Common myeloid progenitor, CD34-positive (primary cell): ENCODE measurements at regions not wholly inside any gene's neighbourhood (a gene's known extent, or its start where the extent isn't known, plus 50 kb on each side); places are given as distances from the start of the nearest gene placed in this dataset.
A peak's percentile ranks its signal among the peaks of the same experiment; 100 is the strongest.

ENCODE experiments used
- CTCF ChIA-PET: fragments of 350-600 bp; sonication (Branson Sonifier 250); formaldehyde crosslinking; loops from one replicate; lab custom pipeline; 2021; ENCODE audit warnings: antibody characterized with exemption; lab: Charles Lee
- POLR2A ChIA-PET: fragments of 350-600 bp; sonication (Branson Sonifier 250); formaldehyde crosslinking; loops from one replicate; lab custom pipeline; 2021; ENCODE audit warnings: antibody characterized with exemption; lab: Charles Lee
- DNase-seq, 3 donors: peaks; one replicate each; pipeline versions ENCODE4 v3.0.0 to v3.0.0-alpha.2; 2013
- H3K27ac ChIP-seq, 2 experiments: 1 replicate in 1 of 2; 2 replicates in 1 of 2; pipeline ENCODE4 v1.7.0; 2013; ENCODE audit warnings: inconsistent platforms in 2 of 2, low read length in 2 of 2, mild to moderate bottlenecking in 2 of 2, low read depth in 1 of 2, moderate library complexity in 1 of 2; ENCODE audit not compliant: severe bottlenecking in 2 of 2, insufficient read depth in 1 of 2, poor library complexity in 1 of 2
- H3K27me3 ChIP-seq, 5 experiments: replicated peaks in 2 of 5; 1 replicate in 3 of 5; 2 replicates in 2 of 5; pipeline versions ENCODE4 v1.6.1 to v1.7.0; 2013; ENCODE audit warnings: low read length in 4 of 5, mild to moderate bottlenecking in 2 of 5, moderate library complexity in 2 of 5, inconsistent platforms in 1 of 5; ENCODE audit not compliant: insufficient read depth in 5 of 5, control insufficient read depth in 4 of 5
- H3K36me3 ChIP-seq, 4 experiments: 1 replicate in 2 of 4; 2 replicates in 2 of 4; pipeline versions ENCODE4 v1.6.1 to v1.7.0; 2013; ENCODE audit warnings: low read length in 3 of 4, control low read depth in 1 of 4, mild to moderate bottlenecking in 1 of 4; ENCODE audit not compliant: control insufficient read depth in 4 of 4, insufficient read depth in 4 of 4
- H3K4me1 ChIP-seq, 4 experiments: 1 replicate in 3 of 4; 2 replicates in 1 of 4; pipeline versions ENCODE4 v1.6.1 to v1.7.1; 2013; ENCODE audit warnings: low read length in 3 of 4, mild to moderate bottlenecking in 3 of 4, control low read depth in 1 of 4, inconsistent platforms in 1 of 4, moderate library complexity in 1 of 4; ENCODE audit not compliant: control insufficient read depth in 4 of 4, insufficient read depth in 4 of 4; ENCODE audit errors: control extremely low read depth in 1 of 4
- H3K4me3 ChIP-seq, 7 experiments: 1 replicate in 4 of 7; 2 replicates in 3 of 7; pipeline versions ENCODE4 v1.5.1 to v1.7.0; 2013; ENCODE audit warnings: mild to moderate bottlenecking in 7 of 7, low read length in 6 of 7, moderate library complexity in 6 of 7, inconsistent platforms in 2 of 7, low read depth in 2 of 7, control low read depth in 1 of 7; ENCODE audit not compliant: insufficient read depth in 4 of 7, control insufficient read depth in 1 of 7; ENCODE audit errors: extremely low read depth in 1 of 7
- H3K9me3 ChIP-seq, 5 experiments: 1 replicate in 4 of 5; 2 replicates in 1 of 5; pipeline versions ENCODE4 v1.6.1 to v1.7.1; 2013; ENCODE audit warnings: low read length in 4 of 5, mild to moderate bottlenecking in 2 of 5, inconsistent platforms in 1 of 5, low read depth in 1 of 5, moderate library complexity in 1 of 5; ENCODE audit not compliant: control insufficient read depth in 4 of 5, insufficient read depth in 2 of 5; ENCODE audit errors: control extremely low read depth in 1 of 5
- WGBS: methylation state at CpG from one replicate; pipeline ENCODE4 v1.1.5; 2013; ENCODE audit not compliant: insufficient coverage; 5-methylcytosine and 5-hydroxymethylcytosine counted together

- no peaks in the 10 kb centered on the region for H3K4me1 ChIP-seq
- DNase-seq = no peak
- H3K9me3 ChIP-seq = peaks cover 0 to 5% (median 0%) of the 10 kb centered on the region in 5 experiments
- no peaks in the 10 kb centered on the region for H3K36me3 ChIP-seq
- 94% methylated on average over 20 of the region's 23 CpGs for WGBS
- CTCF ChIA-PET = no interaction called here
- no peak overlapping the region for H3K27ac ChIP-seq
- POLR2A ChIA-PET = no interaction called here
- H3K4me3 ChIP-seq = no peak overlapping the region
- H3K27me3 ChIP-seq = peaks cover 0 to 5% (median 0%) of the 10 kb centered on the region in 5 experiments
Observed at GRCh38 chrX:973010-973632, 239.3 kb downstream of the CRLF2 start.

DNA sequence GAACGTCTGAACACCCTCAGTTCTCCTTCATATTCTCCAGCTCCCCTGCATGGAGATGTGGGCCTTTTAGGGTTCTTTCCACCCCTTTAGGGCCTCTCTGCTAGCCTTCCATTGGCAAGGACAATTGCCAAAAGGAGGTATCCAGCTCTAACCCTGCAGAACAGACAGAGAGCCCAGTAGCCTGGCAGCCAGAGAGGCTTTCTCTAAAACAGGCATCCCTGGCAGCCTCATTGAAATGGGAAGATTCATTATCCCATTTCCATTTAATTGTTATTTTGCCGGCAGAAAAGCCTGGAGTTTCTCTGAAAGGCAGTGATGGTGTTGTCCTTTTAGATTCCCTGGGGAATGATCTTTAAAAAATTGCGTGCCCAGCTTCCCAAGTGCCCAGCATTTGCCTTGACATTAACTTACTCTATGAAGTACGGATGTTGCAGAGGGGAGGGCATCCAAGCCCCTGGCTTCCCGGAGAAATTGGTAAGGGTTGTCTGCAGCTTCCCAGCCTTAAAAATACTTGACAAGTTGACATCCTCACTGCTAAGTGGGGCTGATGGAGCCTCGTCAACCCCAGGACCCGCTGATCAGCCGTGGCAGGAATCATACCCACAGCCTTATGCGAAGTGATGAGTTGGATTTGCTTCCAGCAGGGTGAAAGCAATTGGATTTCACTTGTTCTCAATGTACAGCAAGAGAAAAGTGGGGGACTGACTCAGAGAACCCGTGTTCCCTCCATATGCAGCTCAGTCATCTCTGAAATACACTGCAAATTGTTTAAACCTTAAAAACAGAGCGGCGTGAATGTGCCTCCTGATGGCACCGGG is 244.1 kb downstream of the CRLF2 start:
- WGBS = 82% methylated on average over 9 of the region's 13 CpGs
- Histone ChIP-seq H3K4me3 (no peak overlapping the region), H3K27me3 (peaks cover 0 to 10% (median 3%) of the 10 kb centered on the region in 5 experiments), H3K4me1 (no peaks in the 10 kb centered on the region), H3K36me3 (no peaks in the 10 kb centered on the region), H3K9me3 (peaks cover 0 to 5% (median 0%) of the 10 kb centered on the region in 5 experiments), H3K27ac (no peak overlapping the region)
- no peak for DNase-seq
- ChIA-PET POLR2A (no interaction called here), CTCF (no interaction called here)

DNA sequence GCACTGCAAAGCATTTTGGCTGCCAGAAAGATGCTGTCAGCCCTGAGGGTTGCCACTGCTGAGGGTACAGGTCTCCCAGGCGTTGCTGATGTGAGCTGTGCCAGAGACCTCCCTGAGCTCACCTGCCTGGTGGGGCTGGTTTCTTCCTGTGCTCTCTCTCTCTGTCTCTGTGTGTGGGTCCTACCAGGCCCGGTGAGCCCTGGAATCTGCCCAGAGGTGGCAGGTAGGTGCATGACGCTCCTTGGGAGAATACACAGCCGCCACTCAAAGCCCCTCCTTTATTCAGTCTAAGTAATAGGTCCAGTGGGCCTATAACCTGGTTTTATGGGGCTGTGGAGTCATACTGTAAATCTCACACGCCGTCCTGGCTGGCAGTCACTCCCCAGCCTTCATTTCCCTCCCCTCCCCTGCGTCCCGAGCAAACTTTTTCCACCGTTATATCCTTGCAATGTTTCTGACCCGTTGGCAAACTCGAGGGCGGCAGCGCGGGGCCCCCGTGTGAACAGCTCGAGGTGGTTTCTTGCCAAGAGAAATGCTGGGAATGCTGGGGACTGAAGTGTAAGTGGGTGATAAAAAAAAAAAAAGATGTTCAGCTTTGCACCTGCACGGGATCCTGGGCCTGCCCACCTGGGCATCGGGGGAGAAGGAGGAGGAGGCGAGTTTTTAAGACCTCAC is 245.9 kb downstream of the CRLF2 start:
- CTCF ChIA-PET = no interaction called here
- H3K4me1 ChIP-seq = no peaks in the 10 kb centered on the region
- peaks cover 0 to 10% (median 3%) of the 10 kb centered on the region in 5 experiments for H3K27me3 ChIP-seq
- H3K36me3 ChIP-seq = no peaks in the 10 kb centered on the region
- no peak for DNase-seq
- no peak overlapping the region for H3K27ac ChIP-seq
- 83% methylated on average over 13 of the region's 19 CpGs for WGBS
- H3K9me3 ChIP-seq = no peaks in the 10 kb centered on the region
- no peak overlapping the region for H3K4me3 ChIP-seq
- POLR2A ChIA-PET = no interaction called here

DNA sequence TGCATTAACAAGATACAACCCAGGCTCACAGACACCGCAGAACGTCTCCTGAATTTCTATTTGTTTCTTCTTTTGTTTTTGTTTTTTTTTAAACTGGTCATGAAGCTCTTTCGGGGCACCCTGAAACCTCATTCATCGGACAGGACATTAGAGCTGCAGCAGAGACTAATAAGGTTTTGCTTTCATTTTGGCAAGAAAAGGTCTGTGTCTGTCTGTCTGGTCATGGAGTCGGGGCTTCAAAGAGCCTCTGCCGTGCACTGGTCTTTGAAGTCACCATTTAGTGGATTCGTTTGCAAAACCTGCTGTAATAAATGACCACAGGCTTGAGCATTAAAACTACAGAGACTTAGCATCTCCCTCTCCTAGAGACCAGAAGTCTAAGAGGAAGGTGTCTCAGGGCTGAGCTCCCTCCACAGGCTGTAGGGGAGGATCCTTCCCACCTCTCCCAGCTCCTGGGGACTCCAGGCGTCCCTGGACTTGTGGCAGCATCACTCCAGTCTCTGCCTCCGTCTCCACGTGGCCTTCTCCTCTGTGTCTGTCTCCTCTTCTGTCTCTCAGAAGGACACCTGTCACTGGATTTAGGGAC is 247.5 kb downstream of the CRLF2 start:
- CTCF ChIA-PET = no interaction called here
- H3K4me1 ChIP-seq = no peaks in the 10 kb centered on the region
- no peaks in the 10 kb centered on the region for H3K36me3 ChIP-seq
- no peaks in the 10 kb centered on the region for H3K9me3 ChIP-seq
- H3K4me3 ChIP-seq = peak overlapping the region in 4 of 7 experiments; percentile 14 to 72 (median 26)
- peaks cover 0 to 16% (median 8%) of the 10 kb centered on the region in 5 experiments for H3K27me3 ChIP-seq
- 47% methylated on average over 8 of the region's 10 CpGs for WGBS
- POLR2A ChIA-PET = no interaction called here
- H3K27ac ChIP-seq = no peak overlapping the region
- peak in 2 of 3 donors; percentile 9 to 17 for DNase-seq

DNA sequence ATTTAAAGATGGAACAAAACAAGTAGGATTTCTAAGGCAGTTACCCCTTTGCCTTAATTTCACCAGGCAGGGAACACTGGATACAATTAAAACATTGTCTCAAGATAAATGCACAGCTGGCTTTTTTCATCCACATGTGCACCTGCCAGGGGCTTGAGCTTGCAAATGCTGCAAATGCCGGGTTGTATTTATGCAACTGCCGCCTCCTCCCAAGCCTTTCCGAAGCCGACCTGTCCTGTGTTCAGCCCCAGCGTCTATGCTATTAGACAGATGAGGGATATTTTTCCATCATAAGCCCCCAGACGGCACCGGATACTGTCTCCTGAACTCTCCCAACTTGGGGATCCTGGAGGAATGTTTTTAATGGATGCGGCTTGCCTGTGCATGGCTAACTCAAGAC is 251.6 kb downstream of the CRLF2 start:
- CTCF ChIA-PET = no interaction called here
- Histone ChIP-seq H3K9me3 (no peaks in the 10 kb centered on the region), H3K27me3 (peaks cover 0 to 17% (median 15%) of the 10 kb centered on the region in 5 experiments), H3K4me3 (no peak overlapping the region), H3K4me1 (no peaks in the 10 kb centered on the region), H3K27ac (no peak overlapping the region), H3K36me3 (no peaks in the 10 kb centered on the region)
- POLR2A ChIA-PET = no interaction called here
- 89% methylated on average over 3 of the region's 8 CpGs for WGBS
- no peak for DNase-seq

DNA sequence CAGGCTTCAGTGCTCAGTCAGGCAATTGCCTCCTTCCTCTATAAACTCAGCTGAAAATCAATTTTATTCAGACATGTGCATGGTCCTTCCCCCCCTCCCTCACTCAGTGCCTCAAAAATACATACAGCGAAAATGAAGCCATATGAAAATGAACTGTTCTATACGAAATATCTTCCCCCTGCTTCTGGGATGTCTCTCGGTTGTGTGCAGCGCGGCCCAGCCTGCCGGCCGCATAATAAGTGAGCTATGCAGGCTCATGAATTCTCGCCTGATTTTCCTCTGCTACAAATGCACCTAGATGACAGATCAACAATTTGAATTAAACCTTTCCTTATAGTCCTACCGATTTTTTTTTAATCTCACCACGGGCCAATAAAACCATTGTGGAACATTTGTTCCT is 252.9 kb downstream of the CRLF2 start:
- H3K36me3 ChIP-seq = no peaks in the 10 kb centered on the region
- 88% methylated on average over 9 of the region's 10 CpGs for WGBS
- H3K9me3 ChIP-seq = no peaks in the 10 kb centered on the region
- DNase-seq = no peak
- H3K27ac ChIP-seq = no peak overlapping the region
- peaks cover 0 to 16% (median 10%) of the 10 kb centered on the region in 5 experiments for H3K27me3 ChIP-seq
- no peaks in the 10 kb centered on the region for H3K4me1 ChIP-seq
- no peak overlapping the region for H3K4me3 ChIP-seq
- ChIA-PET POLR2A (no interaction called here), CTCF (no interaction called here)
